ENCODE measurements at regions not wholly inside any gene's neighbourhood (a gene's known extent, or its start where the extent isn't known, plus 50 kb on each side); places are given as distances from the start of the nearest gene placed in this dataset.

GRCh38 chr7:156475666-156476065 is 164.9 kb upstream of the RNF32 start:
- no peak for DNase-seq

- DNase-seq, result no peak
Observed at GRCh38 chr7:156475179-156475578, 165.4 kb upstream of the RNF32 start.

GRCh38 chr7:156474241-156474743 is 166.3 kb upstream of the RNF32 start:
- no peak for DNase-seq

GRCh38 chr7:156473476-156474240 is 166.9 kb upstream of the RNF32 start:
- no peak for DNase-seq

- no peak for DNase-seq
Observed at GRCh38 chr7:156472267-156472666, 168.3 kb upstream of the RNF32 start.

GRCh38 chr7:156470399-156471320 is 169.9 kb upstream of the RNF32 start:
- DNase-seq, result no peak

GRCh38 chr7:156466955-156467625 is 173.5 kb upstream of the RNF32 start:
- DNase-seq, result no peak

- DNase-seq, result no peak
Observed at GRCh38 chr7:156466272-156466671, 174.3 kb upstream of the RNF32 start.

GRCh38 chr7:156465186-156465585 is 175.4 kb upstream of the RNF32 start:
- DNase-seq, result no peak

GRCh38 chr7:156464339-156464738 is 176.2 kb upstream of the RNF32 start:
- no peak for DNase-seq

- DNase-seq, result no peak
Observed at GRCh38 chr7:156463280-156463679, 177.3 kb upstream of the RNF32 start.

GRCh38 chr7:156461881-156462665 is 178.5 kb upstream of the RNF32 start:
- no peak for DNase-seq

GRCh38 chr7:156460858-156461627 is 179.5 kb upstream of the RNF32 start:
- DNase-seq, result no peak

GRCh38 chr7:156459582-156459981 is 181.0 kb upstream of the RNF32 start:
- DNase-seq, result no peak

GRCh38 chr7:156459067-156459466 is 181.5 kb upstream of the RNF32 start:
- DNase-seq, result no peak

- DNase-seq, result no peak
Observed at GRCh38 chr7:156458011-156458410, 182.6 kb upstream of the RNF32 start.

- no peak for DNase-seq
Observed at GRCh38 chr7:156456503-156457115, 184.0 kb upstream of the RNF32 start.

GRCh38 chr7:156456032-156456431 is 184.5 kb upstream of the RNF32 start:
- DNase-seq, result no peak

- DNase-seq, result no peak
Observed at GRCh38 chr7:156450473-156450872, 190.1 kb upstream of the RNF32 start.

- DNase-seq, result no peak
Observed at GRCh38 chr7:156448918-156449317, 191.7 kb upstream of the RNF32 start.

GRCh38 chr7:156446990-156447389 is 193.6 kb upstream of the RNF32 start:
- no peak for DNase-seq

Measured in T1000 (cell line).